AML-193 (cell line): ENCODE measurements at regions not wholly inside any gene's neighbourhood (a gene's known extent, or its start where the extent isn't known, plus 50 kb on each side); places are given as distances from the start of the nearest gene placed in this dataset.

Experiments used
- DNase-seq, 2 experiments: peaks; one replicate each; lab custom pipeline; 2025; lab: John Stamatoyannopoulos, UW

DNA sequence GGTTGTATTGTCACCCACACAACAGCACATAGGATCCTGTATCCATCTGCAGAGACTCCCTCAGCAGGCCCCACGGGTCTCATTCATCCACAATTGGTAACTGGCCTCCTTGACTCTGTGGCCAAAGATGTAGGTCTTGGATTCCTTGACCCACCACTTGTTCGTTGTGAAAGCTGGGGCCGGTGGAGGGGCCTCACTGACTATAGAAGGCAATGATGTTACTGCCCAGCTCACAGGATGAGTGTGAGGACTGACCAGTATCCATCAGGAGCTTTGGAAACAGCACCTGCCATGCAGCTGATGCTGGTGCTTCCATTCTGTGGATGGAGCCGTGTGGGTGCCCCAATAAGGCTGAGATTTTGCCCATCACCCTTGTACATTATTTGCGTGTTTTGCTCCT is 615.7 kb downstream of the BRD1 start:
- no peak for DNase-seq

DNA sequence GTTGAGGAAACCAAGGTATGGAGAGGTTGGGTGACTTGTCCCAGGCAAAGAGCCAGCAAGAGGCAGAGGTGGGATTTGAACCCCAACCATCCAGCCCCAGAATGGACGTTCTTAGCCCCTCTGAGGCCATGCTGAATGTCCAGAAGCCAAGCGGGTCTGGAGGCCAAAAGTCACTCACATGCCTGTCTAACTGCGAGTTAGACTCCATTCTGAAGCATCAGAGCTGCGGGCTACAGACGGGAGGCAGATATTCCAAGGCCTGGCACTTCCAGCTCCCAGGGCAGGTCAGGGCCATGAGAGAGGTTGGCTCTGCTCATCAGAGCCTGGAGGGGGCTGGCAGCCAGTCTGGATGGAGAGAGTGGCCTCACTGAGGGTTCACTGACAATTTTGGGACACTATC is 616.5 kb downstream of the BRD1 start:
- DNase-seq: no peak

DNA sequence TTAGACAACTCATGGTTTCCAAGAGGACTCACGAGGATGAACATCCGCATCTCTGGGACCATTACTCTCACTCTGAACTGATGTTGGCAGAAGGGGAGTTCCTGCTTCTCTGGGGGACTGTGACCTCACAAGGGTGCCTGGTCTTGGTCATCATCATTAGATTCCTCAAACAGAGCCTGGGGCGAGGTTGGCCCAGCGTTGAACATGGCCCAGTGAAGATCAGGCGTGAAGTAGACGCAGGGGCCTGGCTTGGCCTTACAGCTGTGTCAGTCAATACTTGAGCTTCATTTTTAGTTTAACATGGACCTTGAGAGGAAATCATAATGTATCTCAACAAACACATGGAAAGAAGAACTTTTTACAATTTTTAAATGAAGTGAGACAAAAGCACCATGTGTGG is 617.1 kb downstream of the BRD1 start:
- DNase-seq: no peak

DNA sequence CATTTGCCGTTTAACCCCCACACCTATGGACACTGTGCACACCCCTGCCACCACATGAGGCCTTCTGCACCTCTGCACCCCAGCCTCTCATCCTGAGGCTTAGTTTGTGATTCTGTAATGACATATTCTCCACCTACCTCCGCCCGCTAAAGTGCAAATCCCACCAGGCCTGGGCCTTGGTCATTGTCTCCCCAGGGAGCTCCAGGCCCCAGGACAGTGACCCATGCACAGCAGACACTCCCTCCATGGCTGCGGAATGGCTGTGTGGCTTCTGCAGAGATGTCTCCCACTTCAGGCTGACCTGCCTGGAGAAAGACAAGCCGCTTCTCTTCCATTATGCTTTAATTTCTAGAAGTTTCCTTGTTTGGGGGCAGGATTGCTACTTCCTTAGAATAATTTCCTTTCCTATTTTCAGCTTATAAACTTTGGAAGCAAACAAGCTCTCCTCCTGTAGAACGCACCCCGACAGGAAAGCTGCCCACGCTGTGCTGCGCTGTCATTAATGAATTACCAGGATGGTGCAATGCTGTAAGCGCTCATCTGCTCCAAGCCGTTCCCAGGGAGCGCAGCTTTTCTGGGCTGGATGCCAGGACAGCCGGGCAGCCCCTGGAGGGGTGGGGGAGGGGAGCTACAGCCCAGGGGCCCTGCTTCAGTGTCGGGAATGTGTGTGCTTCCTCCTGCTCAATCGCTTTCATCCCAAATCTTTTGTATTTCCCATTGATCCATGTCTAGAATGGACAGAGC is 618.0 kb downstream of the BRD1 start:
- DNase-seq: no peak

DNA sequence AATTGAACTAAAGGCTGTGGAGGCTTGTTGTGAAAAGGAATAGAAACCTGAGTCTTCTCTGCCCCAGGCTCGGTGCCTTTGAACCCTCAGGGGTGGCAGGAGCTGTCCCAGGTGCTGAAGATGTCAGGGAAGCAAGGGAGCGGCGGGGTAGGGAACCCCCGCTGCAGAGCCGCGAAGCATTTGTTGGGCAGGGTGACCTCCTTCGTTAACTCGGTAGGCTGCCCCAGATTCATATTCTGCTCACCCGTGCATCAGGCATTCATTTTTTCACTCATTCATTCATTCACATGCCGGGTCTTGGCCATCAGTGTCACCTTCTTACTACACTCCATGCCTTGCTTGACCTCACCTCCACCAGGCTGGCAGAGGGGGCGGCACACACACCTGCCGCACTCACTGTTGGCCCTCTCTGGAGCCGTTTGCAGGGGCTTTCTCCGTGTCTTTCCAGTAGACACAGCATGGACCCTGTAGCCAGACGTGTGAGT is 618.9 kb downstream of the BRD1 start:
- no peak for DNase-seq

DNA sequence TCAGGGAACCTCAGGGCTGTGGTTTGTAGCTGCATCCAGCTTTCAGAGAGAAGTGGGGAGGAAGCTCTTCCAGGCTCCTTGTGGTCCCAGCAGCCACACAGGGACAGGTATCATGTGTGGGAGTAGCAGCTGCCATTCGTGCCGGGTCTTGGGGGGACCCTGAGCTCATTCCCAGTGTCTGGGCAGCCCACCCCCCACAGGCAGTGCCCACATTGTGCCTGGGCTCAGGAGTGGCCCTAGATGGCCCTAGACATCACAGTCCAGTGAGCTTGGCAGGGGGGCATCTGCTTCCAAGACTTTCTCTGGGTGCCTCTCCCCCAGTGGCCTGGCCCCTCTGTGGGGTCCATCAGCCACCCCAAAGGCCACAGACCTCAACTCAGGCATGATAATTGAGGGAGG is 619.7 kb downstream of the BRD1 start:
- no peak for DNase-seq

DNA sequence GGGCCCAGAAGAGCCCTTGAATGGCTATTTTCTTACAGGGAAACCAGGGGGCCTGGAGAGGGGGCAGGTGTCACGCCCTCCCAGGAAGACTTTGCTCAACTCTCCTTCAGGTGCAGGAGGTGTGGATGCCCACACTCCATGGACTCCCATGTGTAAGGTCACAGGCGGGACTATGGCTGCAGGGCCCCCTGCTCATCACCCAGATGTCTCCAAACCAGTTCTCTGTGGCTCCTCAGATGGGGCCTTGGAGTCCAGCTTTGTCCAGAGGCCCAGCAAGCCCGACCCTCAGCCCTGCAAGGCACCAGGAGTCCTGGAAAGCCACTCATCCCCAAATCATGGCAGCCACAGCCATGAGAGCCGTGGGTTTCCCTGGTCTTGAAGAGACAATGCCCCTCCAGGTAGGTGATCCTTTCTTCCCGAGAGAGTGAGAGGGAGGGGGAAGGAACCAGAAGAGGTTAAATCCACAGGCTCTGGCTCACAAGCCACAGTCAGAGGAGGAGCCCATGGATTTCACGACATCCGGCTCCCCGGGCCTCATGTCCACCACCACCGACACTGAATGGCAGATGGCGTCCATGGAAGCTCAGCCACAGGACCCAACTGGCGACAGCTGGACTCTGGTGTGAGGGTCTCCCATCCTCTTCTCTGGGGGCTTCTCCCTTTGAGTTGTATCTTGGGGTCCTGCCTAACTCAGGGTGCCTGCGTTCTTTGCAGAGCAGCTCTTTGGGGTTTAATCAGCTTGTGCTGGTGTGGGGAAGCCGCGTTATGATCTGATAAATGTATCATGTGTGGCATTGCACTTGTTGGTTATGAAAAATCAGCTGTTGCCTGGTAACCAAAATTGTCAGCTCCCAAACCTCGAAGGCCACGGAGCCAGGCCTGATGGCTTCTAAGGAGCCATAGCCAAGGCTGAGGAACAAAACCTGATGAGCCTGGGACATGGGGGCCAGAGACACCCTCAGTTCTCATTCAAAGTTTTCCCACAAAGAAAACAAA is 620.4 kb downstream of the BRD1 start:
- no peak for DNase-seq

DNA sequence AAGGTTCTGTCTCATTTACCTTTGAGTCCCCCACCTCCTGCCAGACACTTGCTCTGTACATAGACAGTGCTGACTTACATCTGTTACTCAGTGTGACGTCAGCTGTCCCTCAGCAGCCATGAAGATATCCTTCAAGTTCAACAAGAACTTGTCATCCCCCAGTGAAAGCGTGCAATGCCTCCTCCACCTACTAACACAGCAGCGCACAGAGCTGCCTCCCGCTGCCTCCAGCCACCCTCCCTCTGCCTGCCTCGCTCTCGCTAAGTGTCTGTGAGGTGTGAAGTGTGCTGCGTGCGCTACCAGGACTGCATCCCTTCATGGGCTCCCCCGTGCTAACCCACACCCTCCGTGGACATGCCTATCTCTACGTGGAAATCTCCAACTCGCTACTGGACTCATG is 621.4 kb downstream of the BRD1 start:
- no peak for DNase-seq

DNA sequence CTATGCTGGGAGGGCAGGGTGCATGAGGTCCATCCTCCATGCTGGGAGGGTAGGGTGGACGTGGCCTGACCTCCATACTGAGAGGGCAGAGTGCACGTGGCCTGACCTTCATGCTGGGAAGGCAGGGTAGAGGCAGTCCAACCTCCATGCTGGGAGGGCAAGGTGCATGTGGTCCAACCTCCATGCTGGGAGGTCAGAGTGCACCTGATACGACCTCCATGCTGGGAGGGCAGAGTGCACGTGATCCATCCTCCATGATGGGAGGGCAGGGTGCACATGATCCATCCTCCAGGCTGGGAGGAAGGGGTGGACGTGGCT is 622.2 kb downstream of the BRD1 start:
- DNase-seq: no peak

DNA sequence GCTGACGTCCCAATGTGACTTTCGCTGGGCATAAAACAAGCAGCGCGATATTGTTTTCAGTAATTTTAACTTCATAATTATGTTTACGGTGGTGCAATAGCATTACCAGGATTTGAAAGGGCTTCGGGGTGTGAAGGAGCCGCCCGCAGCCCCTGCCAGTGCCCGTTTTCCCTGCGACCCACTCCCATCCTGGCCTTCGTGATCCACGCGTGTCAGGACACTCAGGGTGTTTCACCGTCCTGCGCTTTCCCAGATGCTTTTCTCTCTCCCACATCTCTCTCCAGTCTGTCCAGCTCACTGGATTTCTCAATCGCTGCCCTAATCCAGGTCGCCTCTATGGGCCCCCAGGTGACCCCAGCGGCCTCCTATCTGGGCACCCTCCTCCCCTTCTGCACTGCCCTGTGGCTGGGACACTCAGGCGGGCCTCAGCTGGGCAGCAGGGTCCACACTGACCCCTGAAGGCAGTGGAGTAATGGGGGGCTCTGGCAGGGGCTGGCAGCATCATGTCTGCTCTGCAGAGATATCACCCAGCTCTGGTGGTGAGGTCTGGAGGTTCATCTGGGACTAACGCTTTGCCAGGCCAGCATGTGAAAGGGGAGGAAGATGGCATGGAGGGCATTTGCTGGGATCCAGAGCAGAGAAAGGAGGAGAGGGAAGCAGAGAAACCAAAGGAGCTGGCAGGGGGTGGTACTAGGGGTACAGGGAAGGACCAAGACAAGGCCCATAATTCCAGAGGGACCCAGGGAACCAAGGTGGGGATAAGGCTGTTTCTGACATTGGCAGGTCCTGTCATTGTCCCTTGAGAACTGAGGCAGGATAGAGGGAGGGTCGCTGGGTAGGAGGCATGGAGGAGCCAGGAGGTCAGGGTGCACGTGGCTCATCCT is 622.8 kb downstream of the BRD1 start:
- no peak for DNase-seq

DNA sequence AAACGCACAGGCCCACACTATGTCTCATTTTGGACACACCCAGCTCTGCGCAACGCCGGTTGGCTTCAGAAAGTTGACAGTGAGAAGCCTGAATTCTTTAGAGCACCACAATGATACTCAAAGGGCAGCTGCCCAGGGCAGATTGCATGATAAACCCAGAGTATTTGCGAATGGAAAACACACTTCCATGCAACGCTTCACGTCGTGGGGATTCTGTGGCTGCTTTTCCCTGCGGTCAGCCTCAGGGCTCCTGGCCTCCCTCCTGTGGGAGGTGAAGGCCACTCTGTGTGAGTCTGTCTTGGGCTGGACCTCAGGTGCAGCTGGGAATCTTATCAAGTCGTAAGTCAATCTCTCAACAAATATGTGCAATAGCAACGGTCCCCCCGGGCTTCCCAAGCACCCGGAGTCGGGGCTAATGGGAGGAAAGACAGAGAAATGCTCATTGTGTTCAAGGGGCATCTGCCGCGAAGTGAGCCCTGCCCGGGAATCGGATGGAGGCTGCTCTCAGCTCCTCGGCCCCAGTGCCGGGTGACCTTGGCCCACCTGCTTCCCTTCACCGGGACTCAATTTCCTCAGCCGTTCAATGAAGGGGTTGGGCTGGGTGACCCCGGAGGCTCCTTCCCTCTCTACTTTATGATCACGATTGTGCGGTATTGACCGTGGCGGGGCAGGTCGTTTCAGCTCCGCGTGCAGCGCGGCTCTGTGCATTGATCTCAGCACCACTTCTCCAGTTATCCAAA is 623.6 kb downstream of the BRD1 start:
- no peak for DNase-seq

DNA sequence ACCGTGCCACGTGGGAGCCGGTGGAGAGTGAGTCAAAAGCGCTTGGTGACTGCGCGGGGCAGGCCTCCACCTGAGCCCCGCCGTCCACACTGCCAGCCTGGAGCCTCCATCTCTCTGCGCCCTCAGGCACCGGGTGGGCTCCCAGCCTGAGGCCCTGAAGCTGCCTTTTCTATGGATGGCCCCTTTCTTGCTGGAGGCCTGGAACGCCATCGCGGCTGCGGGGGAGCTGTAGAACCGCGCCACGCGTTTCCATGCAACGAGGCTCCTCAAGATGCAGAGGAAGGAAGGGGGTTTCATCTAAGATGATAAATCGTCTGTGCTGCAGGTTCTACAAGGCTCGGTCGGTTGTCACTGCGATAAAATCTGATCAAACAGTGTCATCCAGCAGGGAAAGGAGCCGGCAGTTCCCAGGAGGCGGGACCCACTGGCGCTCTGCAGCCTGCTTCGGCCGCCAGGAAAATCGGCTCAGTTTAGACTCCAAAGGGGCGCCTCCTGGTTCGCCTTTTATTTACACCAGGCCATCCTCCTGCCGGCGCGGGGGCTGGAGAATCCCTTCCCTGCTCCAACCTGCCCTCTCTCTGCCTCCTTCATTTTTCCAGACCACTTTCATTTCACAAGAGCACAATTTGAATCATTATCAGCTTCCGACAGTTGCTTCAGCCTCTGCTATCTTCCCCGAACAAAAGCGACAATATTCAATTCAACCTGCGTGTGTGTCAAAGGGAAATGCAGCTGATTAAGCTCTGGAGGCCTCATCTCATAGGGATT is 624.4 kb downstream of the BRD1 start:
- no peak for DNase-seq

DNA sequence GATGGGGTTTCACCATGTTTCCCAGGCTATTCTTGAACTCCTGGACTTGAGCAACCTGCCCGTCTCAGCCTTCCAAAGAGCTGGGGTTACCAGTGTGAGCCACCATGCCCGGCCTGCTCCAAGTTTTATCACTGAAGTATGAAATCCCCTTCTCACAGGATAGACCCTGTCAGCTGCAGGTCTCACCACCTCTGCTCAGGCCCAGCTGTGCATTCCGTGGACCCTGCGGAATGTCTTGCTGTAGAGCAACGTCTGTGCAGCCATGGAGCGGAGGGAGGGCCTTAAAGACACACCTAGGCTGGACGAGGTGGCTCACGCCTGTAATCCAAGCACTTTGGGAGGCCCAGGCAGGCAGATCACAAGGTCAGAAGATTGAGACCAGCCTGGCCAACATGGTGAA is 625.4 kb downstream of the BRD1 start:
- no peak for DNase-seq

DNA sequence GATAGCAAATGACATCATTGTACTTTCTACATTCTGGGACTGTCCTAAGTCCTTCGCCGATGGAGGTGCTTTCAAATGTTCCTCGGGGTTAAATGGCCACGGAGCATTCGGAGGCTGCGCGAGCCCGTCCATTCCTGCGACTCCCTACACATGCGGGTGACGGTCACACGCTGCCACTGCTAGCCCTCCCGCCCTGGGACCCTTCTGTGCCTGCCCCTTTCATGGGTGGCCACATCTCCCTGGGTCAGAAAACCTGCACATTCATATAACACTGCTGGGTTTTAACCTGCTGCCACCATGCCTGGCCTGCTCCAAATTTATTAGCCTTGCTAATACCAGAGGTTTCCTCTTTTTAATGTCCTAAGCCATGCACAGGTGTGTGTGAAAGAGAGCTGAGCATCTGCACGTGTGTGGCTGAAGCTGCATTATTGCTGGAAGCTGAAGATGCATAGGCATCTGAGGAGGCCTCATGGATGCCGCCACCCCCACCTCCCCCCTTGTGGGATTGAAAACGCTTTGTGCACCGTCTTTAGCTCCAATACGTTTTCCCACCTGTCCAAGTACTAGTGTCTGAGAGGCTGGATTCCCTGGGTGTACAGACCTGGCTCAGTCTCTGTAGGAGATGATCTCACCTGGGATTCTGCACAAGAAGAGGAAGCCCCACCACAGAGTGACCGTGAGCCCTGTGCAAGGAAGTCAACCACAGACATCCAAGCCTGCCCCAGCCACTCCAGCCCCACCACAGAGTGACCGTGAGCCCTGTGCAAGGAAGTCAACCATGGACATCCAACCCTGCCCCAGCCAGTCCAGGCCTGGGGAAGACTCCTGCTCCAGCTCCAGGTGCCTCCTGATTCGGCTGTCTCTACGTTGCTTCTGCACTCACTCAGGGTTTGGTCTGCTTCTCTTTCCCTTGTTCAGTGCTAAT is 626.4 kb downstream of the BRD1 start:
- no peak for DNase-seq

DNA sequence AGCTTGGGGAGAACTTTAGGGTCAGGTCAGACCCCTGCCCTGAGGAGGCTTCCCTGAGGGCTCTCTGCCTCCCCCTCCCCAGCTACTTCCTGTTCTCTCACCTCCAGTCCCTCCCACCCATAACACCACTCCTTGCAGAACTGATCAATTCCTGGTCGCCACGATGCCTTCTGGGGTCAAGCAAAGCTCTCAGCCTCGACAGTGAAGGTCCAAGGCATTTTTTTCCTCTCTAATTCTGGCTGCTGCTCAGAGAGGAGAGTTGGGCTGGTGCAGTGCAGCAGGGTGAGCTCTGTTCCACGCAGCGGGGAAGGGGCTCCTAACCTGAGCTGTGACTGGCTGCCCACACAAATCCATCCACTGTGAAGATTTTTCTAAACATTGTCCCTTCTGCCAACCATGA is 628.4 kb downstream of the BRD1 start:
- no peak for DNase-seq

DNA sequence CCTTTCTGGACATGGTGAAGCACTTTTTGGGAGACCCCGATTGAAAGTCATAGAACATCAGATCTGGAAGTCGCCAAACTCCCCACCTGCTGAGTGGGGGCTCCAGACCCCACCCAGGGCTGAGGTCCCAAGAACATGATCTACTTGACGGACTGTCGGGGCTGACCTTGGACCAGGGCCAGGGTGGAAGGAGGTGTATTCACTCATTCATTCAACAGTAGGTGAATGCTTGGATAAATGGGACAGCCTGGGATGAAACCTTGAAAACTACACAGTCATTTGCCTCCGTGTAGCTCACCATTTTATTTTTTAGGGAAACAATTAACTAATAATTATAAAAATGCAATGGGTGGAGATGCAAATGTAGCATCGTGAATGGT is 629.0 kb downstream of the BRD1 start:
- DNase-seq: no peak

DNA sequence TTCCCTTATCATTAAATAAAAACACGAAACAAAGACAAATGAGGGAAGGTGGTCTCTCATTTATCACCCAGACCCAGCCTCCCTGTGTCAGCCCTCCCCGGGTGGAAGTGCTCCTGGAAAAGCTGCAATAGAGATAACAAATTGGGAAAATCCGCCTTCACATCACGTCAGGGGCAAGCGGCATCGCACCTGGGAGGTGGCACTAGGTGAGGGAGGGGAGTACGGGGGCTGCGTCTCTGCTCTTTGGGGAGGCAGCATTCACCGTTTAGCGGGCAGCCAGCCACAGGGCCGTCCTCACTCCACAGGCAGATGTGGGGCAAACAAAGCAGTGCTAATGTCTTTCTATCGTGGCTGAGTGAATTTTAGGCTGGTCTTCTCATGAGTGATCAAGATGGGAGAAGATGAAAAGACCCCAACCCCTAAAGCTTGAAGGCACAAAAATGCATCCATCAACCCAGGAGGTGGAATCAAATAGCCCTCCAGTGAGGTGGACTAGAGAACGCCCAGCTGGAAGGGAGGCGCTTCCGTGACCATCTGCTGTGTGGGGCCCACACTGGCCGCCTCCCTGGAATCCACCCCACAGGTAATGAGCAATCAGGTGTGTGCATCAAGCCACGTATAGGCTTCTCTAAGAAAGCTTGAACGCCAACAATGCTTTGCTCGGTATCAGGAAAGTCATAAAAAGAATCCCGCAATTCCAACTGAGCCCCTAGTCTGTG is 629.5 kb downstream of the BRD1 start:
- DNase-seq: no peak

DNA sequence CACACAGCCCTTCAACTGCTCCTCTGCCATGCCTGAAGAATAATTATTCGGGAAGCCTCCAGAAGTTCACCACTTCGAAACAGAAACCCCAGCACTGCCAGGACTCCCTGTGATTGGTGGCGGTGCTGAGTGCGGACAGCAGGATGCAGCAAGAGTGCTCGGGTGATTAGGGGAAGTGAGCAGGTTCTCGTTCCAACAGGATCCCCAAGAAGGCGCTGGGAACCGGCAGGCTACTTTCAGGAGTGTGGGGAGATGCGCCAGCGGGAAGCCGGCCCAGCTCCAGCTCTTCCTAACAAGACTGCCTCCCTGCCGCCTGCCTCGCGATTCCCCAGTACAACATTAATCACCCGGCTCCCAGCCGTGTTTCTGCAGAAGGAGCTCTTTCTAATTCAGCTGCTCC is 630.2 kb downstream of the BRD1 start:
- no peak for DNase-seq

DNA sequence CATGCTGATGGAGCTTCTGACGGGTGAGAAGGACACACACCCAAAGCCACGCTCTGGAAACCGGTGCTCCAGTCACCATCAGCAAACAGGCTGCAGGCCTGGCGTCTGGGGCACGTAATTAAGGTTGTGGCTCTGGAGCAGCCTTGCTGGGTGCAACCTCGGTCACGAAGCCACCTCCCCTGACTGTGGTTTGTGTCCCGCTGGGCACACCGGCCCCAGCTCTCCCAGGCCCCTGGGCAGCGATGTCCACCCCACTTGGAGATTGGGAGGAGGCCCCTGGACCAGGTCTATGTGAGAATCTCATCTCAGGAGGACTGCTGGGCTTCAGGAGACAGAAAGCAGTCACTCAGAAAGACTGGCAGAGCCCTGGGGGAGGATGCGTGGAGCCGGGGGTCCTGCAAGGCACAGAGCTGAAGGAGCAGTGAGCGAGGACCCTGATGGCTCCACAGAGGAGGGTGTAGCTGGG is 631.6 kb downstream of the BRD1 start:
- no peak for DNase-seq
